ENCODE measurements at regions not wholly inside any gene's neighbourhood (a gene's known extent, or its start where the extent isn't known, plus 50 kb on each side); places are given as distances from the start of the nearest gene placed in this dataset.

GRCh38 chr18:59966913-59967312 lies 67.1 kb downstream of the PMAIP1 start:
- DNase-seq (ENCODE audit: low read depth) = no peak

DNA sequence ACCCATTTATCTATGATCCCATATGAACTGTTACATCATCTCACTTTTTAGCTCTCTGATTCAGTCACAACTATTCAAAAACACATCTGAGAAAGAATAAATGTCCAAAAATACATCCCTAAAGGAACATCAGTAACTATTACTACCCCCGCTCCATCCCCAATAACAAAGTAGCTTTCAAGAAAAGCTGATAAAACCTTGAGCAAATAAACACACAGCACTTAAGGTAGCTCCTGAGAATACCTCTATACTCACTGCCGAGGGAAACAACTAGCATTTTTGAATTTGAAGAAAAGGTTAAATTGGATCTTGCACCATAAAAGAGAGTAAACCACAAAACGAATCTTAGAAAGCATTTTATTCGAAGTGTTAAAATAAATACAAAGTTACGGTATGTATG lies 63.4 kb downstream of the PMAIP1 start:
- no peak for DNase-seq (ENCODE audit: low read depth)

GRCh38 chr18:59961070-59961469 lies 61.3 kb downstream of the PMAIP1 start:
- DNase-seq (ENCODE audit: low read depth) = no peak

GRCh38 chr18:59960272-59960671 lies 60.5 kb downstream of the PMAIP1 start:
- DNase-seq (ENCODE audit: low read depth) = no peak

GRCh38 chr18:59959606-59960005 lies 59.8 kb downstream of the PMAIP1 start:
- no peak for DNase-seq (ENCODE audit: low read depth)

GRCh38 chr18:59959073-59959472 lies 59.3 kb downstream of the PMAIP1 start:
- peak; percentile 10 for DNase-seq (ENCODE audit: low read depth)

- DNase-seq (ENCODE audit: low read depth) = peak; percentile 69
Measured at GRCh38 chr18:59957957-59958356, 58.2 kb downstream of the PMAIP1 start.

- peak; percentile 3 for DNase-seq (ENCODE audit: low read depth)
Measured at GRCh38 chr18:59954755-59955156, 55.0 kb downstream of the PMAIP1 start.

DNA sequence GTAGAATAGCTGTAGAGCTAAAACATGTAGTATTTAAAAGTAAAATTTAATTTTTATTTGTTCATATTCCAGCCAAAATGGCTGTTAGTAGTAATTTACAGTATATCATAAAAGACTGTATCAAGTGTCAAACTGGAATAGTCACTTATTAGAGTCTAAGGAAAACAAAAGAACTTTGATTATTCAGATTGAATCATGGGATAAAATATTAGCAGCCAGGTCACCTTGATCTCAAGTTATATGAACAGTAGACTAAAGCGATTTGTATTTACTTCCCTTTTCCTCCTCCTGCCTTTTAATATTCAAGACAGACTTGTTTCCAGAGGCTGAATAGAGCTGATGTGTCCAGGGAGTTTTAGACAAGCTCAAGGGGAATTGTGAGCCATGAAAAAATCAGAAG lies 54.4 kb downstream of the PMAIP1 start:
- no peak for DNase-seq (ENCODE audit: low read depth)
